Fibroblast of lung (primary cell): ENCODE measurements at regions not wholly inside any gene's neighbourhood (a gene's known extent, or its start where the extent isn't known, plus 50 kb on each side); places are given as distances from the start of the nearest gene placed in this dataset.

Source experiments
- EZH2 ChIP-seq: IDR thresholded peaks from 2 replicates; pipeline ENCODE4 v1.5.1; 2012; ENCODE audit warnings: low read length, control low read depth, mild to moderate bottlenecking; ENCODE audit errors: missing control alignments
- TF ChIP-seq, protein P1 (sequence below), 2 donors: IDR thresholded peaks in 1 of 2; conservative IDR thresholded peaks in 1 of 2; 1 replicate in 1 of 2; 2 replicates in 1 of 2; pipeline ENCODE4 v1.5.1; 2011 to 2012; ENCODE audit warnings: low read length in 2 of 2, control low read depth in 1 of 2, inconsistent platforms in 1 of 2, low read depth in 1 of 2, mild to moderate bottlenecking in 1 of 2

DNA sequence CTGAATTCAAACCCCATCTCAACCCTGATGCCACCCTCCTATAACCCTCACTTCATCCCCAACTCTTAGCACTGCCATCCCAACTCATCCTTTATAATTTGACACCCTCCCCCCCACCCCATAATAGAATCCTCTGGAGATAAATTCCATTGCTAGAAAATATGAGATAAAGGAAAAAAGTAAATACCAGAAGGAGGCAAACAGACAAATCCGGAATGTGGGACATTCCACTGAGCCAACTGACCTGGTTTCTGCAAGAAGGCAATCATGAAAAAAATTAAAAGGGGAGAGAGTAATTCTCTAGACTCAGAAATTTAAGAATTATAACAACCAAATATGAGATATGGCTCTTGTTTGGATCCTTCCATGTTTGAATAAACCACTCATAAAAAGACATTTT, 132.4 kb downstream of the CYP26B1 start:
- TF ChIP-seq, protein P1, sequence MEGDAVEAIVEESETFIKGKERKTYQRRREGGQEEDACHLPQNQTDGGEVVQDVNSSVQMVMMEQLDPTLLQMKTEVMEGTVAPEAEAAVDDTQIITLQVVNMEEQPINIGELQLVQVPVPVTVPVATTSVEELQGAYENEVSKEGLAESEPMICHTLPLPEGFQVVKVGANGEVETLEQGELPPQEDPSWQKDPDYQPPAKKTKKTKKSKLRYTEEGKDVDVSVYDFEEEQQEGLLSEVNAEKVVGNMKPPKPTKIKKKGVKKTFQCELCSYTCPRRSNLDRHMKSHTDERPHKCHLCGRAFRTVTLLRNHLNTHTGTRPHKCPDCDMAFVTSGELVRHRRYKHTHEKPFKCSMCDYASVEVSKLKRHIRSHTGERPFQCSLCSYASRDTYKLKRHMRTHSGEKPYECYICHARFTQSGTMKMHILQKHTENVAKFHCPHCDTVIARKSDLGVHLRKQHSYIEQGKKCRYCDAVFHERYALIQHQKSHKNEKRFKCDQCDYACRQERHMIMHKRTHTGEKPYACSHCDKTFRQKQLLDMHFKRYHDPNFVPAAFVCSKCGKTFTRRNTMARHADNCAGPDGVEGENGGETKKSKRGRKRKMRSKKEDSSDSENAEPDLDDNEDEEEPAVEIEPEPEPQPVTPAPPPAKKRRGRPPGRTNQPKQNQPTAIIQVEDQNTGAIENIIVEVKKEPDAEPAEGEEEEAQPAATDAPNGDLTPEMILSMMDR (conservative IDR thresholded peaks at IDR 0.05 in 1 of 2, IDR thresholded peaks at IDR 0.05 in 1 of 2; ENCODE audit: low read depth in 1 of 2, low read length in 2 of 2) = no peak
- no peak for TF ChIP-seq EZH2
